ENCODE measurements at regions not wholly inside any gene's neighbourhood (a gene's known extent, or its start where the extent isn't known, plus 50 kb on each side); places are given as distances from the start of the nearest gene placed in this dataset.

DNA sequence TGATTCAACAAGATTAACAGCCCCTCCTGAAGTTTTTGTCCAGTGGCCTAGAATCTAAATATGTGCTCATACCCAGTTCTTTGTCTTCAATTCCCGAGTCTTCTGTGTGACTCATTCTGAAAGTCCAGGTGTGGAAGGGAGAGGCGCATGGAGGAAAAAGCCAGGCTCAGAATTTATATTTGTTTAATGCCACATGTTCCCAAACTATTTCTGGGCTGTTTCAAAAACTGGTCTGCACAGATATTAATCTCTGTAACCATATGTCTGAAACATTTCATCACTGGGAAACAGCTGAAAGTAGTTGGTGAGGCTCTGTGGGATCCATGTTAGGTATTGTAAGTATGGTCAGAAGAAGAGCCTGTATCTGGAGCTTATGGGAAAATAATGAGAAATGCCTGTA, 266.0 kb downstream of the PAX1 start:
- Histone ChIP-seq H3K27me3 (ENCODE audit: insufficient read depth, poor library complexity, severe bottlenecking) (peaks cover 2% of the 10 kb centered on the region), H3K4me3 (replicated peaks; ENCODE audit: insufficient read depth, low read length) (no peak overlapping the region), H3K27ac (replicated peaks) (no peak overlapping the region)
- DNase-seq (ENCODE audit: low read depth in 1 of 2, low spot score in 1 of 2): no peak
- TF ChIP-seq POLR2AphosphoS5 (IDR thresholded peaks at IDR 0.05; ENCODE audit: low read depth) (no peak), SPI1 (IDR thresholded peaks at IDR 0.05; ENCODE audit: borderline replicate concordance, low read depth) (no peak), GABPA (IDR thresholded peaks at IDR 0.05; ENCODE audit: low read depth) (no peak)
- TF ChIP-seq, protein P1, sequence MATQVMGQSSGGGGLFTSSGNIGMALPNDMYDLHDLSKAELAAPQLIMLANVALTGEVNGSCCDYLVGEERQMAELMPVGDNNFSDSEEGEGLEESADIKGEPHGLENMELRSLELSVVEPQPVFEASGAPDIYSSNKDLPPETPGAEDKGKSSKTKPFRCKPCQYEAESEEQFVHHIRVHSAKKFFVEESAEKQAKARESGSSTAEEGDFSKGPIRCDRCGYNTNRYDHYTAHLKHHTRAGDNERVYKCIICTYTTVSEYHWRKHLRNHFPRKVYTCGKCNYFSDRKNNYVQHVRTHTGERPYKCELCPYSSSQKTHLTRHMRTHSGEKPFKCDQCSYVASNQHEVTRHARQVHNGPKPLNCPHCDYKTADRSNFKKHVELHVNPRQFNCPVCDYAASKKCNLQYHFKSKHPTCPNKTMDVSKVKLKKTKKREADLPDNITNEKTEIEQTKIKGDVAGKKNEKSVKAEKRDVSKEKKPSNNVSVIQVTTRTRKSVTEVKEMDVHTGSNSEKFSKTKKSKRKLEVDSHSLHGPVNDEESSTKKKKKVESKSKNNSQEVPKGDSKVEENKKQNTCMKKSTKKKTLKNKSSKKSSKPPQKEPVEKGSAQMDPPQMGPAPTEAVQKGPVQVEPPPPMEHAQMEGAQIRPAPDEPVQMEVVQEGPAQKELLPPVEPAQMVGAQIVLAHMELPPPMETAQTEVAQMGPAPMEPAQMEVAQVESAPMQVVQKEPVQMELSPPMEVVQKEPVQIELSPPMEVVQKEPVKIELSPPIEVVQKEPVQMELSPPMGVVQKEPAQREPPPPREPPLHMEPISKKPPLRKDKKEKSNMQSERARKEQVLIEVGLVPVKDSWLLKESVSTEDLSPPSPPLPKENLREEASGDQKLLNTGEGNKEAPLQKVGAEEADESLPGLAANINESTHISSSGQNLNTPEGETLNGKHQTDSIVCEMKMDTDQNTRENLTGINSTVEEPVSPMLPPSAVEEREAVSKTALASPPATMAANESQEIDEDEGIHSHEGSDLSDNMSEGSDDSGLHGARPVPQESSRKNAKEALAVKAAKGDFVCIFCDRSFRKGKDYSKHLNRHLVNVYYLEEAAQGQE (IDR thresholded peaks at IDR 0.05; ENCODE audit: insufficient replicate concordance, low read depth): no peak
- TF ChIP-seq, protein P2, sequence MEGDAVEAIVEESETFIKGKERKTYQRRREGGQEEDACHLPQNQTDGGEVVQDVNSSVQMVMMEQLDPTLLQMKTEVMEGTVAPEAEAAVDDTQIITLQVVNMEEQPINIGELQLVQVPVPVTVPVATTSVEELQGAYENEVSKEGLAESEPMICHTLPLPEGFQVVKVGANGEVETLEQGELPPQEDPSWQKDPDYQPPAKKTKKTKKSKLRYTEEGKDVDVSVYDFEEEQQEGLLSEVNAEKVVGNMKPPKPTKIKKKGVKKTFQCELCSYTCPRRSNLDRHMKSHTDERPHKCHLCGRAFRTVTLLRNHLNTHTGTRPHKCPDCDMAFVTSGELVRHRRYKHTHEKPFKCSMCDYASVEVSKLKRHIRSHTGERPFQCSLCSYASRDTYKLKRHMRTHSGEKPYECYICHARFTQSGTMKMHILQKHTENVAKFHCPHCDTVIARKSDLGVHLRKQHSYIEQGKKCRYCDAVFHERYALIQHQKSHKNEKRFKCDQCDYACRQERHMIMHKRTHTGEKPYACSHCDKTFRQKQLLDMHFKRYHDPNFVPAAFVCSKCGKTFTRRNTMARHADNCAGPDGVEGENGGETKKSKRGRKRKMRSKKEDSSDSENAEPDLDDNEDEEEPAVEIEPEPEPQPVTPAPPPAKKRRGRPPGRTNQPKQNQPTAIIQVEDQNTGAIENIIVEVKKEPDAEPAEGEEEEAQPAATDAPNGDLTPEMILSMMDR (IDR thresholded peaks at IDR 0.05; ENCODE audit: insufficient read depth, low read length): no peak

DNA sequence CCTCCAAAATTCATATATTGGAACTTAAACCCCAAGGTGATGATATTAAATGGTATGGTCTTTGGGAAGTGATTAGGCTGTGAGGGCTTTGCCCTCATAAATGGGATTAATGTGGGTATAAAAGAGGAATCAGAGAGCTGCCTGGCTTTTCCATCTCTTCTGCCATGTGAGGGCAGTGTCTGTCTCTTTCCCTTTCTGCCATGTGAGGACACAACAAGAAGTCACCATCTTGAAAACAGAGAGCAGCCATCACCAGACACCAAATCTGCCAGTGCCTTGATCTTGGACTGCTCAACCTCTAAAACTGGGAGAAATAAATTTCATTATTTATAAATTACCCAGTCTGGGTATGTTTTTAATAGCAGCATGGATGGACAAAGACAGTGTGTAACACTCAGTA, 263.0 kb downstream of the PAX1 start:
- Histone ChIP-seq H3K4me3 (replicated peaks; ENCODE audit: insufficient read depth, low read length) (no peak overlapping the region), H3K27ac (replicated peaks) (no peak overlapping the region), H3K27me3 (ENCODE audit: insufficient read depth, poor library complexity, severe bottlenecking) (peaks cover 2% of the 10 kb centered on the region)
- TF ChIP-seq, protein P2 (IDR thresholded peaks at IDR 0.05; ENCODE audit: insufficient read depth, low read length): no peak
- TF ChIP-seq SPI1 (IDR thresholded peaks at IDR 0.05; ENCODE audit: borderline replicate concordance, low read depth): no peak
- no peak for TF ChIP-seq POLR2AphosphoS5 (IDR thresholded peaks at IDR 0.05; ENCODE audit: low read depth)
- TF ChIP-seq, protein P1 (IDR thresholded peaks at IDR 0.05; ENCODE audit: insufficient replicate concordance, low read depth): no peak
- no peak for TF ChIP-seq GABPA (IDR thresholded peaks at IDR 0.05; ENCODE audit: low read depth)
- DNase-seq (ENCODE audit: low read depth in 1 of 2, low spot score in 1 of 2): no peak

DNA sequence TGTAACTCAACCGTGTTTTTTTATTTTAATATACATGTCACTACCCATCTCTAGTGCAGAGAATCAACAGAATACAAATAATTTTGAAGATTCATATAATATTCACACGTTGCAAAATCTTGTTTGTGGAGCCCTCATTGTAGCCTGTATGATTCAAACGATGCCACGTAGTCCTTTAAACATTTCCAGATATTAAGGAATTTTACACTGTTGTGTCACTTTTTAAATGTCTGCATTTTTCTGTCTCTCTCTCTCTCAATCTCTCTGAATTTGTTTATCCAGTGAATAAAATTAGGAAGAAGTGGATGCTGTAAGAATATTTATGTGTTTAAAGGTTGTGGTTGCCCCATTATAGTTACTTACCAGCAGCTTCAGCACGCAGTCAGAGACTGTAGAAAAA, 262.0 kb downstream of the PAX1 start:
- Histone ChIP-seq H3K27ac (replicated peaks) (no peak overlapping the region), H3K27me3 (ENCODE audit: insufficient read depth, poor library complexity, severe bottlenecking) (peaks cover 2% of the 10 kb centered on the region), H3K4me3 (replicated peaks; ENCODE audit: insufficient read depth, low read length) (no peak overlapping the region)
- TF ChIP-seq, protein P2 (IDR thresholded peaks at IDR 0.05; ENCODE audit: insufficient read depth, low read length): no peak
- TF ChIP-seq POLR2AphosphoS5 (IDR thresholded peaks at IDR 0.05; ENCODE audit: low read depth): no peak
- no peak for TF ChIP-seq SPI1 (IDR thresholded peaks at IDR 0.05; ENCODE audit: borderline replicate concordance, low read depth)
- TF ChIP-seq, protein P1 (IDR thresholded peaks at IDR 0.05; ENCODE audit: insufficient replicate concordance, low read depth): no peak
- no peak for TF ChIP-seq GABPA (IDR thresholded peaks at IDR 0.05; ENCODE audit: low read depth)
- no peak for DNase-seq (ENCODE audit: low read depth in 1 of 2, low spot score in 1 of 2)

Data from HL-60 (cell line).